ENCODE measurements at regions not wholly inside any gene's neighbourhood (a gene's known extent, or its start where the extent isn't known, plus 50 kb on each side); places are given as distances from the start of the nearest gene placed in this dataset.

DNA sequence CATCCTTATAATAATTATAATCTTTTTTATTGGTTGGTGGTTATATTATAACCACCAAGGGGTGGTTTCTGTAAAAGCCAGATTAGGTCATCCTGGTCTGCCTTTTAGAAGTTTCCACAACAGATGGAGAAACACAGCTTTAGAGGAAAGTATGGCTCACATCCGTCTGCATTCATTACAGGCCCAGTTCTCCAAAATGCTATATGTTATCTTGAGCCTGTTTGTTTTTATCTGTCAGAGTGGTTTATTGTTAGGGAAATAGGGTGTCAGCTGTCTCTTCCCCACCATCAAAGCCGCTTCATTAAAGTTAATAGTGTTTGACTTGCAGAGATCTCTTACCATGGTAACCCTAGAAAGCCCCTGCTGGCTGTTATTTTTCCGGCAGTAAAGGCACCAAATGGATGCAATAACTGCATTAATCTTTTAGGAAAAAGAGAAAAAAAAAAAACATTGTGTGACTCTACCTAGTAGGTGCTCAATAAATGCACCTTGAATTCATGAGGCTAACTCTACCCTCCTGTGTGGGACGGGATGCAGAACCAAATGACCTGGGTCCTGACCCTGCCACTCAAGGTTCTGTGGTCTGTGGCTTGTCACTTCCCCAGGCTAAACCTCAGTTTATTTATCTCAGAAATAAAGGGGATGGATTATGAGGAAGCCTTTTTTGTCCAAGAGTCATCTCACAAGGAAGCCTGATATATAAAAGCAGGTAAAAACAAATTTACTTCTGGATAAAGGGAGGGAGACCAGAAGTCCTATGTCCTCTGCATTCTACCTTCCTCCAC is 118.3 kb downstream of the WT1 start:
- intact Hi-C loops (cut with micrococcal nuclease; ENCODE audit: unreplicated experiment), result no loop called here
- 2% methylated on average over 4 of the region's 4 CpGs for WGBS (ENCODE audit: low lambda C conversion rate)
- H3K79me2 ChIP-seq (ENCODE audit: insufficient read depth, low read length), result no peaks in the 10 kb centered on the region
- BruUV-seq (replicated peaks), result no TSS peak
- CTCF ChIA-PET (ENCODE audit: low intra/inter-chr PET ratio, low total read pairs), result no interaction called here
- H3K27me3 ChIP-seq (ENCODE audit: control insufficient read depth in 1 of 2, insufficient read depth in 2 of 2, low read length in 2 of 2), result peaks cover 0 to 34% of the 10 kb centered on the region in 2 experiments; a peak in 1 of 5 replicates
- no peaks in the 10 kb centered on the region for H3K4me1 ChIP-seq (ENCODE audit: insufficient read depth, low read length)
- no peak overlapping the region for H2AFZ ChIP-seq (ENCODE audit: low read length)
- no peak overlapping the region for H3K27ac ChIP-seq (ENCODE audit: extremely low read length, insufficient read depth, low read length)
- no peak overlapping the region for H3K9ac ChIP-seq (ENCODE audit: insufficient read depth, low read depth, low read length)
- H4K20me1 ChIP-seq (ENCODE audit: insufficient read depth, low read length), result no peaks in the 10 kb centered on the region
- no peak overlapping the region for H3K4me3 ChIP-seq (replicated peaks in 1 of 3; ENCODE audit: insufficient read depth in 1 of 3, low read depth in 2 of 3, low read length in 3 of 3)
- ATAC-seq (no peak), DNase-seq (ENCODE audit: low spot score) (no peak), FAIRE-seq (no peak)
- POLR2A ChIA-PET, result no interaction called here
- TF ChIP-seq ZNF616 (CRISPR knock-in tag; IDR thresholded peaks at IDR 0.05; ENCODE audit: low read depth) (no peak), HNRNPL (IDR thresholded peaks at IDR 0.05; ENCODE audit: low read depth, low read length) (no peak), ELF3 (CRISPR knock-in tag; IDR thresholded peaks at IDR 0.05) (no peak), MIXL1 (CRISPR knock-in tag; IDR thresholded peaks at IDR 0.05) (no peak), FOXM1 (CRISPR knock-in tag; IDR thresholded peaks at IDR 0.05) (no peak), LCORL (IDR thresholded peaks at IDR 0.05) (no peak), LCORL (CRISPR knock-in tag; IDR thresholded peaks at IDR 0.05) (no peak), ZNF780A (CRISPR knock-in tag; IDR thresholded peaks at IDR 0.05) (no peak), SMARCE1 (IDR thresholded peaks at IDR 0.05; ENCODE audit: borderline replicate concordance) (no peak), IKZF1 (IDR thresholded peaks at IDR 0.05) (no peak), CREM (IDR thresholded peaks at IDR 0.05) (no peak), CREM (CRISPR knock-in tag; IDR thresholded peaks at IDR 0.05) (no peak)
- TF ChIP-seq, protein P1, sequence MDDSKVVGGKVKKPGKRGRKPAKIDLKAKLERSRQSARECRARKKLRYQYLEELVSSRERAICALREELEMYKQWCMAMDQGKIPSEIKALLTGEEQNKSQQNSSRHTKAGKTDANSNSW (CRISPR knock-in tag; IDR thresholded peaks at IDR 0.05; ENCODE audit: borderline replicate concordance), result no peak
- in situ Hi-C loops (cut with HindIII; ENCODE audit: extremely low pct_ligation_motif_present, low pct_unique_long_range_greater_than_20kb), result no loop called here
- H3K4me2 ChIP-seq (ENCODE audit: low read depth, low read length), result no peak overlapping the region
- no peaks in the 10 kb centered on the region for H3K36me3 ChIP-seq (replicated peaks in 1 of 2; ENCODE audit: control insufficient read depth in 1 of 2, insufficient read depth in 2 of 2, low read length in 2 of 2)
- H3K9me3 ChIP-seq (ENCODE audit: low read length), result no peaks in the 10 kb centered on the region
